ENCODE measurements at regions not wholly inside any gene's neighbourhood (a gene's known extent, or its start where the extent isn't known, plus 50 kb on each side); places are given as distances from the start of the nearest gene placed in this dataset.

DNA sequence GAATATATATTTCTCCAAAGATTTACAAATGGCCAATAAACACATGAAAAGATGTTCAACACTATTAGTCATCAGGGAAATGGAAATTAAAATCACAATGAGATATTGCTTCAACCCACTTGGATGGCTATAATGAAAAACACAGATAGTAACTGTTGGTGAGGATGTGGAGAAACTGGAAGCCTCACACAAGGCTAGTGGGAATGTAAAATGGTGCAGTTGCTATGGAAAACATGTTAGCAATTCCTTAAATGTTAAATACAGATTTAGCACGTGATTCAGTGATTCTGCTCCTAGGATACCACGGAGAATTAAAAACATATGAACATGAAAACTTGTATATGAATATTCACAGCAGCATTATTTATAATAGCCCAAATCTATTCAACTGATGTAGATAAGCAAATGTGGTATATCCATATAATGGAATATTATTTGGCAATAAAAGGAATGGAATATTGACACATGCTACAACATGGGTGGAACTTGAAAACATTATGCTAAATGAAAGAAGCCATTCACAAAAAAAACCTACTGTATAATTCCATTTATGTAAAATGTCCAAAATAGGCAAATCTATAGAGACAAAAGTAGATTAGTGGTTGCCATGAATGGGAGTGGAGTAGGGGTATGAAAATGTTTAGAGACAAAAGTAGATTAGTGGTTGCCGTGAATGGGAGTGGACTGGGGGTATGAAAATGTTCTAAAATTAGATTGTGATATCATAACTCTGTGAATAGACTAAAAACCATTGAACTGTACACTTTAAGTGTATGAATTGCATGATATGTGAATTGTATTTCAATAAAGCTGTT is 227.1 kb upstream of the DDHD1 start:
- in situ Hi-C loops (cut with HindIII; ENCODE audit: low pct_ligation_motif_present, low sequenced_read_pairs) = no loop called here
- TF ChIP-seq, protein P1, sequence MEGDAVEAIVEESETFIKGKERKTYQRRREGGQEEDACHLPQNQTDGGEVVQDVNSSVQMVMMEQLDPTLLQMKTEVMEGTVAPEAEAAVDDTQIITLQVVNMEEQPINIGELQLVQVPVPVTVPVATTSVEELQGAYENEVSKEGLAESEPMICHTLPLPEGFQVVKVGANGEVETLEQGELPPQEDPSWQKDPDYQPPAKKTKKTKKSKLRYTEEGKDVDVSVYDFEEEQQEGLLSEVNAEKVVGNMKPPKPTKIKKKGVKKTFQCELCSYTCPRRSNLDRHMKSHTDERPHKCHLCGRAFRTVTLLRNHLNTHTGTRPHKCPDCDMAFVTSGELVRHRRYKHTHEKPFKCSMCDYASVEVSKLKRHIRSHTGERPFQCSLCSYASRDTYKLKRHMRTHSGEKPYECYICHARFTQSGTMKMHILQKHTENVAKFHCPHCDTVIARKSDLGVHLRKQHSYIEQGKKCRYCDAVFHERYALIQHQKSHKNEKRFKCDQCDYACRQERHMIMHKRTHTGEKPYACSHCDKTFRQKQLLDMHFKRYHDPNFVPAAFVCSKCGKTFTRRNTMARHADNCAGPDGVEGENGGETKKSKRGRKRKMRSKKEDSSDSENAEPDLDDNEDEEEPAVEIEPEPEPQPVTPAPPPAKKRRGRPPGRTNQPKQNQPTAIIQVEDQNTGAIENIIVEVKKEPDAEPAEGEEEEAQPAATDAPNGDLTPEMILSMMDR (IDR thresholded peaks at IDR 0.05; ENCODE audit: low read depth, low read length, missing control alignments) = no peak
- no peaks in the 10 kb centered on the region for H3K36me3 ChIP-seq (replicated peaks)
- no peak overlapping the region for H3K4me3 ChIP-seq (ENCODE audit: low read depth, low read length)
- H3K27ac ChIP-seq = no peak overlapping the region
- no peaks in the 10 kb centered on the region for H3K27me3 ChIP-seq (replicated peaks)
- DNase-seq = no peak

DNA sequence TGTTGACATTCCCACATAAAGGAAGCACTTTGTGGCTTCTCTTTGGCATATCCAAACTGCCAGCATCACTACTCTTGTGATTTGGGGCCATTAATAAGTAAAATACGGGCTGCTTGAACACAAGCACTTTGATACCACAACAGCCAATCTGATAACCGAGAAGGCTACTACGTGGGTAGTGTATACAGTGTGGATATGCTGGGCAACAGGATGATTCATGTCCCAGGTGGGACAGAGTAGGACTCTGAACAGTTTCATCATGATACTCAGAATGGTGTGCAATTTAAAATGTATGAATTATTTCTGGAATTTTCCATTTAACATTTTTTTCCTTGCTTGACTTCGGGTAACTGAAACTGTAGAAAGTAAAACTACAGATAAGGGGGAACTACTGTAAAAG is 225.0 kb upstream of the DDHD1 start:
- H3K4me3 ChIP-seq (ENCODE audit: low read depth, low read length) = no peak overlapping the region
- no peaks in the 10 kb centered on the region for H3K27me3 ChIP-seq (replicated peaks)
- H3K27ac ChIP-seq = no peak overlapping the region
- TF ChIP-seq, protein P1 (IDR thresholded peaks at IDR 0.05; ENCODE audit: low read depth, low read length, missing control alignments) = no peak
- H3K36me3 ChIP-seq (replicated peaks) = no peaks in the 10 kb centered on the region
- no peak for DNase-seq
- in situ Hi-C loops (cut with HindIII; ENCODE audit: low pct_ligation_motif_present, low sequenced_read_pairs) = no loop called here

DNA sequence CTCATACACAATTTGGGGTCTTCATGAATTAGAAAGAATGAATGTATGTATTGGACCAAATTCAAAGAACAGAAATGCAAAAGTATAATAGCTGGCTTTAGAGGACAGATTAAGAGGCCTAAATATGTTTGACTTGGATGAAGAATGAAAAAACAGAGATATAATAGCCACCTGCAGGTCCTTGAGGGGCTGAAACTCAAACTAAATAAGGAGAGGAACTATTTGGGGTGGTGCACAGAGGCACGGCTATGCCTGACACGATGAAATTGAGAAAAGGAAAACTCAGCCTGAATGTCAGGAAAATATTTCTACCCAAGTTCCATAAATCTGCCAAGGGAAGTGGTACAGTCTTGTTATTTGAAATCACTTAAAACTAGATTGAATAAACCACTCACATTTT is 222.9 kb upstream of the DDHD1 start:
- in situ Hi-C loops (cut with HindIII; ENCODE audit: low pct_ligation_motif_present, low sequenced_read_pairs) = no loop called here
- TF ChIP-seq, protein P1 (IDR thresholded peaks at IDR 0.05; ENCODE audit: low read depth, low read length, missing control alignments) = no peak

DNA sequence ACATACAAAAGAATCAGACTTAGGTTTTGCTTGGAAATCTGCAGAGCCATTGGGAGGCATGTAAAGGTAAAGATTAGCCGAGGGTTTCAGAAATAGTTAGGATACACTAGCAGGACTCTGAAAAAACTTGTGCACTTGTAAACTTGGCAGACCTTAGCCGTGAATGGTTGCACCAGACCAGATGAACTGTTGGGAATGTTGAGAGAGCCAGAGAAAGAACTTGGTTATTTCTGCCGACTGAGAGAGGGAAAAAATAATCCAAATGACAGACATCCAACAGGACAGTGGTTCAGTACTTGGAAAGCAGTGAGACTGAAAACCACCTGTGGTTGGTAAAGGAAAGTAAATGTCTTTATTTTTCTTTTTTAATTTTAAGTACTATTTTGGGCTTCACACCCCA is 222.5 kb upstream of the DDHD1 start:
- in situ Hi-C loops (cut with HindIII; ENCODE audit: low pct_ligation_motif_present, low sequenced_read_pairs) = no loop called here
- H3K36me3 ChIP-seq (replicated peaks) = no peaks in the 10 kb centered on the region
- no peaks in the 10 kb centered on the region for H3K27me3 ChIP-seq (replicated peaks)
- TF ChIP-seq, protein P1 (IDR thresholded peaks at IDR 0.05; ENCODE audit: low read depth, low read length, missing control alignments) = no peak
- H3K27ac ChIP-seq = no peak overlapping the region
- no peak for DNase-seq
- no peak overlapping the region for H3K4me3 ChIP-seq (ENCODE audit: low read depth, low read length)

More for the DNA sequence above, 222.9 kb upstream of the DDHD1 start:
- no peak overlapping the region for H3K4me3 ChIP-seq (ENCODE audit: low read depth, low read length)
- H3K27me3 ChIP-seq (replicated peaks) = no peaks in the 10 kb centered on the region
- H3K36me3 ChIP-seq (replicated peaks) = no peaks in the 10 kb centered on the region
- no peak overlapping the region for H3K27ac ChIP-seq
- no peak for DNase-seq

DNA sequence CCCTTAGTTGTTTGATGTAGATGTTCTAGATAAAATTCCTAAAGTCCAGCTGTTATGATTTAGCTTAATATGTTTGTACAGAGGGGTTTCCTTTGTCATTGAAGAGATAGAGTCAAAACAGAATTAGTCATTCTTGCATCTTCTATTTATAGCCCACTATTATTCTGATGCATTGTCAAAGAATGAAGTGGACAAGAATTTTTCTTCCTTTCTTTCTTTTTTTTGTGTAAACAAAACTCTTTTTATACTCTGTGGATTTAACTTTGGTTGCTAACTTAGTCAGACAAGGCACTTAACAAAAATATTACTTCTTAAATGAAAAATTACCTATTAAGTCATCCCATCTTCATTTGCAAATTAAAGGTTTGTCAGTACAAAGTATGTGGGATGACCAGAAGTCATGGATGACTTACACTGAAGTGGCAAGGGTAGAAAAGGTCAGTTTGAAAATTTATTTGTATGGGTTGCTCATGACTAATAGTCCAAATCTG is 215.6 kb upstream of the DDHD1 start:
- Histone ChIP-seq H3K27me3 (replicated peaks) (no peaks in the 10 kb centered on the region), H3K27ac (peak overlapping the region; percentile 57), H3K4me3 (ENCODE audit: low read depth, low read length) (no peak overlapping the region), H3K36me3 (replicated peaks) (no peaks in the 10 kb centered on the region)
- no peak for DNase-seq
- in situ Hi-C loops (cut with HindIII; ENCODE audit: low pct_ligation_motif_present, low sequenced_read_pairs) = no loop called here
- TF ChIP-seq, protein P1 (IDR thresholded peaks at IDR 0.05; ENCODE audit: low read depth, low read length, missing control alignments) = no peak
